IMR-90 (cell line): ENCODE measurements at regions not wholly inside any gene's neighbourhood (a gene's known extent, or its start where the extent isn't known, plus 50 kb on each side); places are given as distances from the start of the nearest gene placed in this dataset.

ENCODE experiments used
- CTCF ChIP-seq: conservative IDR thresholded peaks from 2 replicates; pipeline ENCODE4 v1.5.1; 2012; ENCODE audit warnings: mild to moderate bottlenecking, low read depth, low read length, improper control_type of control experiment
- MAFK ChIP-seq: IDR thresholded peaks from 2 replicates; pipeline ENCODE4 v1.6.1; 2012; ENCODE audit warnings: low read depth, low read length, improper control_type of control experiment

DNA sequence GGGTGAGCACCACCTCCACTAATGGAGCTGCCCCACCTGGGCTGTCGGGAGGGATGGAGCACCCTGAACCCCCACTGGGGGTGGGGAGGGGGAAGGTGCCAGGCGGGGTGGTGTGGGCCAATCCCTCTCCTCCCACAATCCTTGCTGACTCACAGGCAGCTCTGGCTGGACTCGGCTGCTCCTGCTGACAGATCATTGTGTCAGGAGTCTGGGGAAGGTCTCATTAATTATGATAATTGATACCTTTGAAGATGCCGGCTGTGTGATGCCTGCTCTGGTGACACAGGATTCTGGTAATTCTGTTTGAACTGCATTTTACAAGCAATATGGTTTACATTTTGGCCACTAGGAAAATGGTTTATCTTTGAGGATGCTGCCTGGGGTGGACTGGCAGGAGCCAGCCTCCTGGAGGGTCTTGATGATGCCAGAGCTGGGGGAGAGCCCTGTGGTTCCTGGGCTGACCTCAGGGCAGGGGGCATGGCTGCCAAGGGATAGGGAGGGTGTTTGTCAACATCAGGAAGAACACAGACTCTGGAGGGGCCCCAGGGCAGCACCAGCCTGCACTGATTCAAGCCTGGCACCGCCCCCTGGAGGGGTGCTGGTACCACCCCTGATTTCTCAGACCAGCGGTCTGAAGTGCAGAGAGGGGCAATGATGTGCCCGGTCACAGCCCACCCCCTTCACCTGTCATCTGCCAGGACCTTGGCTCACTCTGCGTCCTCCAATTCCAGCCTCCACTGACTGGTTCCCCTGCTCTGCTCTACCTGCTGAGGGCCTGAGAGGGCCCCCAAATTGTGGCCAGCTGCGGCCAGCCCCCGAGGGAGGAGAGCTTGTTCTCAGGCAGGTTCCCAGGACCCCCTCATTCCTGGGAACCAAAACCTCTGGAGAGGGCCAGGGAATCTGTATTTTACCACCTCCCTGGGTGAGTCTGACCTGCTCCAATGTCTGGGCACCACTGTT lies 338.8 kb downstream of the MATN1 start (continued):
- TF ChIP-seq CTCF (no peak), MAFK (no peak)
